ENCODE measurements at regions not wholly inside any gene's neighbourhood (a gene's known extent, or its start where the extent isn't known, plus 50 kb on each side); places are given as distances from the start of the nearest gene placed in this dataset.
A peak's percentile ranks its signal among the peaks of the same experiment; 100 is the strongest.

GRCh38 chr1:204763773-204764427, 78.4 kb upstream of the LRRN2 start:
- TF ChIP-seq CTCF (IDR thresholded peaks at IDR 0.05; ENCODE audit: low read depth, low read length) = peak; percentile 100
- Histone ChIP-seq H3K9me3 (ENCODE audit: severe bottlenecking) (peaks cover 10% of the 10 kb centered on the region), H3K27me3 (ENCODE audit: insufficient read depth, low read depth, severe bottlenecking) (no peaks in the 10 kb centered on the region), H3K36me3 (no peaks in the 10 kb centered on the region), H3K27ac (peak overlapping the region; percentile 38), H3K4me3 (ENCODE audit: low read depth, low read length) (peak overlapping the region; percentile 21)
- DNase-seq = peak; percentile 98

- Histone ChIP-seq H3K36me3 (no peaks in the 10 kb centered on the region), H3K27me3 (ENCODE audit: insufficient read depth, low read depth, severe bottlenecking) (no peaks in the 10 kb centered on the region), H3K27ac (no peak overlapping the region), H3K4me3 (ENCODE audit: low read depth, low read length) (no peak overlapping the region), H3K9me3 (ENCODE audit: severe bottlenecking) (peaks cover 5% of the 10 kb centered on the region)
- DNase-seq = no peak
- no peak for TF ChIP-seq CTCF (IDR thresholded peaks at IDR 0.05; ENCODE audit: low read depth, low read length)
Observed at GRCh38 chr1:204769997-204770396, 84.5 kb upstream of the LRRN2 start.

GRCh38 chr1:204771358-204771757, 85.8 kb upstream of the LRRN2 start:
- H3K36me3 ChIP-seq = no peaks in the 10 kb centered on the region
- H3K9me3 ChIP-seq (ENCODE audit: severe bottlenecking) = peaks cover 5% of the 10 kb centered on the region
- no peak overlapping the region for H3K27ac ChIP-seq
- no peak overlapping the region for H3K4me3 ChIP-seq (ENCODE audit: low read depth, low read length)
- DNase-seq = no peak
- no peak for TF ChIP-seq CTCF (IDR thresholded peaks at IDR 0.05; ENCODE audit: low read depth, low read length)
- H3K27me3 ChIP-seq (ENCODE audit: insufficient read depth, low read depth, severe bottlenecking) = no peaks in the 10 kb centered on the region

- no peaks in the 10 kb centered on the region for H3K36me3 ChIP-seq
- TF ChIP-seq CTCF (IDR thresholded peaks at IDR 0.05; ENCODE audit: low read depth, low read length) = no peak
- H3K9me3 ChIP-seq (ENCODE audit: severe bottlenecking) = peaks cover 5% of the 10 kb centered on the region
- DNase-seq = no peak
- no peaks in the 10 kb centered on the region for H3K27me3 ChIP-seq (ENCODE audit: insufficient read depth, low read depth, severe bottlenecking)
- no peak overlapping the region for H3K27ac ChIP-seq
- no peak overlapping the region for H3K4me3 ChIP-seq (ENCODE audit: low read depth, low read length)
Observed at GRCh38 chr1:204773246-204773645, 87.7 kb upstream of the LRRN2 start.

GRCh38 chr1:204775546-204775945, 90.0 kb upstream of the LRRN2 start:
- peaks cover 5% of the 10 kb centered on the region for H3K9me3 ChIP-seq (ENCODE audit: severe bottlenecking)
- H3K27ac ChIP-seq = no peak overlapping the region
- DNase-seq = no peak
- TF ChIP-seq CTCF (IDR thresholded peaks at IDR 0.05; ENCODE audit: low read depth, low read length) = no peak
- no peaks in the 10 kb centered on the region for H3K27me3 ChIP-seq (ENCODE audit: insufficient read depth, low read depth, severe bottlenecking)
- no peaks in the 10 kb centered on the region for H3K36me3 ChIP-seq
- H3K4me3 ChIP-seq (ENCODE audit: low read depth, low read length) = no peak overlapping the region

- Histone ChIP-seq H3K27ac (no peak overlapping the region), H3K9me3 (ENCODE audit: severe bottlenecking) (no peaks in the 10 kb centered on the region), H3K4me3 (ENCODE audit: low read depth, low read length) (no peak overlapping the region), H3K36me3 (no peaks in the 10 kb centered on the region), H3K27me3 (ENCODE audit: insufficient read depth, low read depth, severe bottlenecking) (no peaks in the 10 kb centered on the region)
- TF ChIP-seq CTCF (IDR thresholded peaks at IDR 0.05; ENCODE audit: low read depth, low read length) = no peak
- no peak for DNase-seq
Observed at GRCh38 chr1:204777591-204777990, 92.1 kb upstream of the LRRN2 start.

Measured in WERI-Rb-1 (cell line).